A673 (cell line): ENCODE measurements at regions not wholly inside any gene's neighbourhood (a gene's known extent, or its start where the extent isn't known, plus 50 kb on each side); places are given as distances from the start of the nearest gene placed in this dataset.

Experiments
- BruUV-seq: library from RNA; stranded (reverse); fragments of 400-500 nt; replicated peaks from 2 replicates; lab custom pipeline; 2021; lab: Mats Ljungman, UMichigan
- CTCF ChIA-PET: fragments of 300-600 bp; sonication (Branson Sonifier 250); formaldehyde crosslinking; loops from one replicate; lab custom pipeline; 2022; ENCODE audit warnings: antibody characterized with exemption; lab: Charles Lee
- POLR2A ChIA-PET: fragments of 300-600 bp; sonication (Branson Sonifier 250); formaldehyde crosslinking; loops from one replicate; lab custom pipeline; 2022; ENCODE audit warnings: antibody characterized with exemption; ENCODE audit not compliant: low non-redundant PET; lab: Charles Lee
- DNase-seq: peaks from one replicate; pipeline ENCODE4 v3.0.0-alpha.2; 2015; ENCODE audit warnings: low spot score
- H3K27ac ChIP-seq: fragments of 200-600 bp; sonication (generic); 2 replicates; pipeline ENCODE4 v1.5.1; 2016; ENCODE audit warnings: mixed run types, low read depth, mild to moderate bottlenecking, mixed read lengths, antibody characterized with exemption, low read length; ENCODE audit not compliant: poor library complexity, severe bottlenecking
- H3K27me3 ChIP-seq: fragments of 200-600 bp; sonication (generic); replicated peaks from 2 replicates; pipeline ENCODE4 v1.6.1; 2017; ENCODE audit warnings: mixed run types, low read depth, mild to moderate bottlenecking, mixed read lengths, antibody characterized with exemption, low read length; ENCODE audit not compliant: insufficient read depth, poor library complexity
- H3K36me3 ChIP-seq: fragments of 200-600 bp; sonication (generic); 2 replicates; pipeline ENCODE4 v1.6.1; 2016; ENCODE audit warnings: mixed run types, mild to moderate bottlenecking, mixed read lengths, antibody characterized with exemption, low read length; ENCODE audit not compliant: insufficient read depth, poor library complexity, severe bottlenecking
- H3K4me1 ChIP-seq: fragments of 200-600 bp; sonication (generic); 2 replicates; pipeline ENCODE4 v1.6.1; 2017; ENCODE audit warnings: mixed run types, mild to moderate bottlenecking, mixed read lengths, antibody characterized with exemption, low read length; ENCODE audit not compliant: insufficient read depth, poor library complexity, severe bottlenecking
- H3K4me3 ChIP-seq: fragments of 200-600 bp; sonication (generic); 2 replicates; pipeline ENCODE4 v1.5.1; 2016; ENCODE audit warnings: low read depth, mixed run types, mild to moderate bottlenecking, mixed read lengths, low read length; ENCODE audit not compliant: poor library complexity, severe bottlenecking
- H3K9me3 ChIP-seq: fragments of 200-600 bp; sonication (generic); 2 replicates; pipeline ENCODE4 v1.6.1; 2016; ENCODE audit warnings: mixed run types, low read depth, mild to moderate bottlenecking, mixed read lengths, antibody characterized with exemption, low read length; ENCODE audit not compliant: poor library complexity, severe bottlenecking
- EZH2 ChIP-seq: fragments of 200-600 bp; sonication (generic); IDR thresholded peaks from 2 replicates; pipeline ENCODE4 v1.6.1; 2017; ENCODE audit warnings: borderline replicate concordance, low read depth, mild to moderate bottlenecking, mixed read lengths, antibody characterized with exemption, low read length; ENCODE audit not compliant: poor library complexity, severe bottlenecking
- intact Hi-C: fragments of 100-400 bp; cut with micrococcal nuclease; formaldehyde crosslinking; loops from one replicate; pipeline ENCODE4 v1.10.0; 2022; ENCODE audit not compliant: unreplicated experiment
- TF ChIP-seq, protein P1 (sequence below): fragments of 300-800, 200-600 bp; sonication (generic); conservative IDR thresholded peaks from 2 replicates; pipeline ENCODE4 v1.5.1; 2017; ENCODE audit warnings: low read depth, mild to moderate bottlenecking, antibody characterized with exemption, low read length, moderate library complexity, mixed read lengths

DNA sequence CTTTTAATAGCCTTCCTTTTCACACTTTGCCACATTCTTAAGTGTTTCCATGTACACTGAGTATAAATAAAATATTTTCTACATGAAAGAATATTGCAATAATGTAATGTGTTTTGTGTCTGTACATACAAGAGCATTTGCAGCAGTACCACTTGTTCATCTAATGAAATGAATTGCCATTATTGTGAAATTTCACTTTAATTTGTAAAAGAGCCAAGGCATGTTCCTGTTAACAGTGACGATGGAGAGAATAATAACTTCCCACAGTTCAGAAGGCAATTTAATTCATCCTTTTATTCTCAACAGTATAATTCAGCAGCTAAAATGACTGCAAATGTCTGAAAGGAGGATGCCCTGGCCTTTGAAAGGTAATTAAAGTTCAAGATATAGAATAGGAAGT lies 853.9 kb downstream of the LRRTM4 start:
- no peak for TF ChIP-seq EZH2
- TF ChIP-seq, protein P1, sequence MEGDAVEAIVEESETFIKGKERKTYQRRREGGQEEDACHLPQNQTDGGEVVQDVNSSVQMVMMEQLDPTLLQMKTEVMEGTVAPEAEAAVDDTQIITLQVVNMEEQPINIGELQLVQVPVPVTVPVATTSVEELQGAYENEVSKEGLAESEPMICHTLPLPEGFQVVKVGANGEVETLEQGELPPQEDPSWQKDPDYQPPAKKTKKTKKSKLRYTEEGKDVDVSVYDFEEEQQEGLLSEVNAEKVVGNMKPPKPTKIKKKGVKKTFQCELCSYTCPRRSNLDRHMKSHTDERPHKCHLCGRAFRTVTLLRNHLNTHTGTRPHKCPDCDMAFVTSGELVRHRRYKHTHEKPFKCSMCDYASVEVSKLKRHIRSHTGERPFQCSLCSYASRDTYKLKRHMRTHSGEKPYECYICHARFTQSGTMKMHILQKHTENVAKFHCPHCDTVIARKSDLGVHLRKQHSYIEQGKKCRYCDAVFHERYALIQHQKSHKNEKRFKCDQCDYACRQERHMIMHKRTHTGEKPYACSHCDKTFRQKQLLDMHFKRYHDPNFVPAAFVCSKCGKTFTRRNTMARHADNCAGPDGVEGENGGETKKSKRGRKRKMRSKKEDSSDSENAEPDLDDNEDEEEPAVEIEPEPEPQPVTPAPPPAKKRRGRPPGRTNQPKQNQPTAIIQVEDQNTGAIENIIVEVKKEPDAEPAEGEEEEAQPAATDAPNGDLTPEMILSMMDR, result no peak
- Histone ChIP-seq H3K27me3 (no peaks in the 10 kb centered on the region), H3K36me3 (no peaks in the 10 kb centered on the region), H3K4me1 (no peaks in the 10 kb centered on the region), H3K4me3 (no peak overlapping the region), H3K9me3 (no peaks in the 10 kb centered on the region), H3K27ac (no peak overlapping the region)
- no peak for DNase-seq
- intact Hi-C loops, result no loop called here
- ChIA-PET POLR2A (no interaction called here), CTCF (no interaction called here)
- BruUV-seq, result no TSS peak

DNA sequence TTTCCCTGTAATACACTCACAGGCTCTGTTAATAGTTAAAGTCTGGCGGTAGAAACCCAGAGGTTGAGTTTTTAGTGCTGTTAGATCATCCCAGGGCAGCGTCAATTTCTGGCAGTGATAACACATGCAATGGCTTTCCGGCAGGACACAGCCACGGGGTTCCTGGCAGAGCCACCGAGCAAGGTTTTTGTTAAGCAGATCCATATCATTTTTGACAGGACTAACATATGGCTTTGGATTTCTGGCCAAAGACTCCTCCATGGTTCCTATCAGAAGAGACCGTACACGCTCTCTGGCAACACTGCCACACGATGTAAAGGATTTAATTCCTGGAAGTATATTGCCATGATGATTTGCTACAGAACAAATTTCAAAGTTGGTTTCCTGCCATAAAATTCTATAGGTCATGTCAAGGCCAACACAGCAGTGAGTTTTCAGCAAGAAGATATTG lies 854.3 kb downstream of the LRRTM4 start:
- Histone ChIP-seq H3K4me1 (no peaks in the 10 kb centered on the region), H3K36me3 (no peaks in the 10 kb centered on the region), H3K9me3 (no peaks in the 10 kb centered on the region), H3K27ac (no peak overlapping the region), H3K27me3 (no peaks in the 10 kb centered on the region), H3K4me3 (no peak overlapping the region)
- DNase-seq, result no peak
- ChIA-PET POLR2A (no interaction called here), CTCF (no interaction called here)
- BruUV-seq, result no TSS peak
- intact Hi-C loops, result no loop called here
- TF ChIP-seq, protein P1, result no peak
- no peak for TF ChIP-seq EZH2

GRCh38 chr2:76642129-76642528 lies 880.0 kb downstream of the LRRTM4 start:
- no peak for DNase-seq
- BruUV-seq, result no TSS peak
- H3K4me1 ChIP-seq, result no peaks in the 10 kb centered on the region
- ChIA-PET POLR2A (no interaction called here), CTCF (no interaction called here)
- H3K9me3 ChIP-seq, result no peaks in the 10 kb centered on the region
- no peaks in the 10 kb centered on the region for H3K27me3 ChIP-seq
- no peak overlapping the region for H3K27ac ChIP-seq
- no peaks in the 10 kb centered on the region for H3K36me3 ChIP-seq
- intact Hi-C loops, result no loop called here
- TF ChIP-seq, protein P1, result no peak
- TF ChIP-seq EZH2, result no peak
- no peak overlapping the region for H3K4me3 ChIP-seq
